GM12891 (cell line): ENCODE measurements at regions not wholly inside any gene's neighbourhood (a gene's known extent, or its start where the extent isn't known, plus 50 kb on each side); places are given as distances from the start of the nearest gene placed in this dataset.

Experiments
- POLR2A ChIP-seq: IDR thresholded peaks from 2 replicates; pipeline ENCODE4 v1.6.1; 2011; ENCODE audit warnings: low read depth, low read length, control low read depth
- POLR2AphosphoS5 ChIP-seq: IDR thresholded peaks from 2 replicates; pipeline ENCODE4 v1.6.1; 2011; ENCODE audit warnings: low read depth, low read length, control low read depth

DNA sequence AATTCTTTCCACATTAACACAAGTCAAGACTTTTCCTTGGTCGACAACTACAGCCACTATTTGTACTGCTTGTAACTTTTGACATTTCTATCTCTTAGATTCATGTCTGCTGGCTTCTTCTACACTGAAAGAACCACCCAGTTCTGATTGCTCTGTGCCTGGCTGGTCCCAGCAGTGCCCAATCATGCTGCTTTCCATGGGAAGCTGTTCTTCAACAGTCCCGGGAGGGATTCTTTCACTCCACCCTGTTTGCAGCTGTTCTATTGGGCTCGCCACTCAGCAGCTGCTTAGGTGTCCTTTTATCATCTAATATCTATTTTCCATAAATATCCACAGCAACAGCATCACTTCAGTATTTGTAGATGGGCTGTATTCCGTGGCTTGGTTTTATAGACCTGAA is 471.1 kb upstream of the SMIM21 start:
- TF ChIP-seq POLR2A (no peak), POLR2AphosphoS5 (no peak)
